Activated naive CD4-positive, alpha-beta T cell treated with anti-CD3 and anti-CD28 coated beads, Interleukin-2, amount 10 ng/mL, durations not matched to agents 7 days and 5 days (primary cell): ENCODE measurements at regions not wholly inside any gene's neighbourhood (a gene's known extent, or its start where the extent isn't known, plus 50 kb on each side); places are given as distances from the start of the nearest gene placed in this dataset.

ENCODE experiments used
- CTCF ChIA-PET: fragments of 350-600 bp; sonication (Branson Sonifier 250); formaldehyde crosslinking; loops from one replicate; lab custom pipeline; 2021; ENCODE audit warnings: antibody characterized with exemption; lab: Charles Lee
- DNase-seq: peaks from one replicate; pipeline ENCODE4 v3.0.0-alpha.2; 2020
- H3K27ac Mint-ChIP-seq: one replicate; pipeline ENCODE4 v1.8.0; 2021; ENCODE audit warnings: mild to moderate bottlenecking, moderate library complexity, mixed read lengths
- H3K27me3 Mint-ChIP-seq: one replicate; pipeline ENCODE4 v1.8.0; 2021; ENCODE audit warnings: mild to moderate bottlenecking, mixed read lengths
- H3K36me3 Mint-ChIP-seq: one replicate; pipeline ENCODE4 v1.8.0; 2021; ENCODE audit warnings: mixed read lengths
- H3K4me1 Mint-ChIP-seq: one replicate; pipeline ENCODE4 v1.8.0; 2021; ENCODE audit warnings: mixed read lengths
- H3K4me3 Mint-ChIP-seq: one replicate; pipeline ENCODE4 v1.8.0; 2021; ENCODE audit warnings: mild to moderate bottlenecking, moderate library complexity, mixed read lengths
- H3K9me3 Mint-ChIP-seq: one replicate; pipeline ENCODE4 v1.8.0; 2021; ENCODE audit warnings: mixed read lengths

- Mint-ChIP-seq H3K27ac (no peak overlapping the region), H3K4me3 (no peak overlapping the region), H3K9me3 (no peaks in the 10 kb centered on the region), H3K27me3 (no peaks in the 10 kb centered on the region), H3K36me3 (no peaks in the 10 kb centered on the region), H3K4me1 (no peaks in the 10 kb centered on the region)
- DNase-seq: no peak
- CTCF ChIA-PET: no interaction called here
These were observed 250.0 kb upstream of the PDZRN3 start for GRCh38 chr3:73874606-73875369.

- no peak for DNase-seq
- no peaks in the 10 kb centered on the region for H3K27me3 Mint-ChIP-seq
- no peak overlapping the region for H3K27ac Mint-ChIP-seq
- no peaks in the 10 kb centered on the region for H3K36me3 Mint-ChIP-seq
- CTCF ChIA-PET: no interaction called here
- H3K4me1 Mint-ChIP-seq: no peaks in the 10 kb centered on the region
- H3K9me3 Mint-ChIP-seq: no peaks in the 10 kb centered on the region
- no peak overlapping the region for H3K4me3 Mint-ChIP-seq
These were observed 249.4 kb upstream of the PDZRN3 start for GRCh38 chr3:73874161-73874560.

- no peak for DNase-seq
- no peaks in the 10 kb centered on the region for H3K27me3 Mint-ChIP-seq
- H3K4me3 Mint-ChIP-seq: no peak overlapping the region
- no peaks in the 10 kb centered on the region for H3K4me1 Mint-ChIP-seq
- no peaks in the 10 kb centered on the region for H3K36me3 Mint-ChIP-seq
- H3K9me3 Mint-ChIP-seq: no peaks in the 10 kb centered on the region
- H3K27ac Mint-ChIP-seq: no peak overlapping the region
- CTCF ChIA-PET: no interaction called here
These were observed 244.1 kb upstream of the PDZRN3 start for GRCh38 chr3:73868688-73869315.

DNA sequence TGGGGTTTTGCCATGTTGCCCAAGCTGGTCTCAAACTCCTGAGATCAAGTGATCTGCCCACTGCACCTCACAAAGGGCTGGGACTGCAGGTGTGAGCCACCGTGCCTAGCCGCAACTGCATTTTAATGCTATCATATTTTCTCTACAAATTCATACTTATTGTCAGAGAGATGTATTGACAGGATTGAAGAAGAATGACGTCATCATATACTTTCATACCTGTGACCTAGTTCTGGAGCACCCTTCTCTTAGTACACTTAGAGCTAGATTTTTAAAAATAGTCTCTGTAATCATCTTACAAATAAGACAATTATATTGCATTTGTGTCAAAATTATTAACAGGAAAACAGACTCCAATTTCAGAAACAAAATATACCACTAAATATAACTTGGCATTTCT lies 242.8 kb upstream of the PDZRN3 start:
- no peaks in the 10 kb centered on the region for H3K4me1 Mint-ChIP-seq
- no peaks in the 10 kb centered on the region for H3K36me3 Mint-ChIP-seq
- DNase-seq: no peak
- H3K9me3 Mint-ChIP-seq: no peaks in the 10 kb centered on the region
- CTCF ChIA-PET: no interaction called here
- H3K27me3 Mint-ChIP-seq: no peaks in the 10 kb centered on the region
- H3K27ac Mint-ChIP-seq: no peak overlapping the region
- no peak overlapping the region for H3K4me3 Mint-ChIP-seq

- H3K27me3 Mint-ChIP-seq: no peaks in the 10 kb centered on the region
- DNase-seq: no peak
- H3K4me1 Mint-ChIP-seq: no peaks in the 10 kb centered on the region
- CTCF ChIA-PET: no interaction called here
- H3K9me3 Mint-ChIP-seq: peaks cover 3% of the 10 kb centered on the region
- H3K27ac Mint-ChIP-seq: no peak overlapping the region
- no peaks in the 10 kb centered on the region for H3K36me3 Mint-ChIP-seq
- no peak overlapping the region for H3K4me3 Mint-ChIP-seq
These were observed 242.1 kb upstream of the PDZRN3 start for GRCh38 chr3:73866846-73867245.

- H3K9me3 Mint-ChIP-seq: peaks cover 7% of the 10 kb centered on the region
- no peak for DNase-seq
- no peaks in the 10 kb centered on the region for H3K4me1 Mint-ChIP-seq
- H3K4me3 Mint-ChIP-seq: no peak overlapping the region
- no peaks in the 10 kb centered on the region for H3K27me3 Mint-ChIP-seq
- CTCF ChIA-PET: no interaction called here
- no peaks in the 10 kb centered on the region for H3K36me3 Mint-ChIP-seq
- no peak overlapping the region for H3K27ac Mint-ChIP-seq
These were observed 238.9 kb upstream of the PDZRN3 start for GRCh38 chr3:73863546-73864079.

GRCh38 chr3:73855813-73856212 lies 231.1 kb upstream of the PDZRN3 start:
- Mint-ChIP-seq H3K27me3 (no peaks in the 10 kb centered on the region), H3K9me3 (no peaks in the 10 kb centered on the region), H3K27ac (no peak overlapping the region), H3K4me3 (no peak overlapping the region), H3K36me3 (no peaks in the 10 kb centered on the region), H3K4me1 (no peaks in the 10 kb centered on the region)
- no peak for DNase-seq
- CTCF ChIA-PET: no interaction called here

GRCh38 chr3:73848173-73848906 lies 223.6 kb upstream of the PDZRN3 start:
- H3K36me3 Mint-ChIP-seq: no peaks in the 10 kb centered on the region
- H3K4me3 Mint-ChIP-seq: no peak overlapping the region
- H3K9me3 Mint-ChIP-seq: peaks cover 6% of the 10 kb centered on the region
- H3K27ac Mint-ChIP-seq: no peak overlapping the region
- no peaks in the 10 kb centered on the region for H3K27me3 Mint-ChIP-seq
- no peaks in the 10 kb centered on the region for H3K4me1 Mint-ChIP-seq
- CTCF ChIA-PET: interaction anchor here (0.8 kb wide), 1 partner anchor 340 kb away, joined by 3 read pairs; no protein-coding TSS in a partner anchor
- no peak for DNase-seq

DNA sequence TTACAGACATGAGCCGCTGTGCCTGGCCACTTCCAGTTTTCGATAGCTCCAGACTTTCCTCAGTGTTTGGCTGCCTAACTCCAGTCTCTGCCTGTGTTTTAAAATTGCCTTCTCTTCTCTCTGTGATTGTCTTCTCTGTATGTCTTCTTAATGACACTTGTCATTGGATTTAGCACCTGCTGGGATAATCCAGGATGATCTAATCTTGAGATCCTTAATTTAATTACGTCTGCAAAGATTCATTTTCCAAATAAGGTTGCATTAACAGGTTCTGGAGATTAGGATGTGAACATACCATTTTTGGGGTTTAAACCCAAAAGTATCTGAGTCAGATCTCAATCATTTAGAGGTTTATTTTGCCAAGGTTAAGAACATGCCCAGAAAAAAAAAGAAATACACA lies 222.2 kb upstream of the PDZRN3 start:
- Mint-ChIP-seq H3K4me1 (no peaks in the 10 kb centered on the region), H3K4me3 (no peak overlapping the region), H3K36me3 (no peaks in the 10 kb centered on the region), H3K9me3 (peaks cover 6% of the 10 kb centered on the region), H3K27me3 (no peaks in the 10 kb centered on the region), H3K27ac (no peak overlapping the region)
- CTCF ChIA-PET: no interaction called here
- no peak for DNase-seq

DNA sequence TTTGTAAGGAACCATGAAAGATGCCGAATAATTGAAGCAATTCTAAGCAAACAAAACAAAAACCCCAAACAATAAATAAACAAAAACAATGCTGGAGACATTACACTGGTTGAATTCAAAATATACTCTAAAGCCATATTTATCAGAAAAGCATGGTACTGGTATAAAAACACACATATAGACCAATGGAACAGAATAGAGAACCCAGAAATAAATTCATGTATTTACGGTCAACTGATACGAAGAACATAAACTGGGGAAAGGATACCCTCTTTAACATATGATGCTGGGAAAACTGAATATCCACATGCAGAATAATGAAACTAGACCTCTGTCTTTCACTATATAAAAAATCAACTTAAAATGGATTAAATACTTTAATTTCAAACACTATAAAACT lies 214.3 kb upstream of the PDZRN3 start:
- Mint-ChIP-seq H3K27me3 (no peaks in the 10 kb centered on the region), H3K27ac (no peak overlapping the region), H3K9me3 (peaks cover 6% of the 10 kb centered on the region), H3K4me1 (no peaks in the 10 kb centered on the region), H3K4me3 (no peak overlapping the region), H3K36me3 (no peaks in the 10 kb centered on the region)
- CTCF ChIA-PET: no interaction called here
- no peak for DNase-seq

- CTCF ChIA-PET: no interaction called here
- Mint-ChIP-seq H3K4me3 (no peak overlapping the region), H3K36me3 (no peaks in the 10 kb centered on the region), H3K27ac (no peak overlapping the region), H3K27me3 (no peaks in the 10 kb centered on the region), H3K9me3 (peaks cover 6% of the 10 kb centered on the region), H3K4me1 (no peaks in the 10 kb centered on the region)
- no peak for DNase-seq
These were observed 211.2 kb upstream of the PDZRN3 start for GRCh38 chr3:73835945-73836344.

- peaks cover 4% of the 10 kb centered on the region for H3K9me3 Mint-ChIP-seq
- no peak overlapping the region for H3K4me3 Mint-ChIP-seq
- no peaks in the 10 kb centered on the region for H3K36me3 Mint-ChIP-seq
- H3K27me3 Mint-ChIP-seq: no peaks in the 10 kb centered on the region
- no peaks in the 10 kb centered on the region for H3K4me1 Mint-ChIP-seq
- H3K27ac Mint-ChIP-seq: no peak overlapping the region
- CTCF ChIA-PET: no interaction called here
- no peak for DNase-seq
These were observed 207.7 kb upstream of the PDZRN3 start for GRCh38 chr3:73832426-73832825.

DNA sequence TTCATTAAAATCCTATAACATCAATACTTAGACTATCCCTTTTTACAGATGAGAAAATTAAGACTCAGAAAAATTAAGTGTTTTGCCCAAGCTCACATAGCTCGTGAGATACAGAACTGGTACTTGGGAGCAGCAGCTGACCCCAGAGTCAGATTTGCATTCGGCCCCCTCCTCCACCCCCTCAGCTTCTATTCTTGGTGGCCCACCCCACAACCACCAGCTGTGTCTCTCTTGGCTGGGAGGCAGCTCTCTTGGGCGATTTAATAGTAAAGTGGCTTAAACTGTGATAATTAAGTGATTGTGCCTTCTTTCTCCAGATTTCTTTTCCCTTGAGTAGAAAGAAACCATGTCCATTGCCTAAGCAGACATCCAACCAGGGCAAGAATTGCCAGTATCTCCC lies 203.6 kb upstream of the PDZRN3 start:
- no peak for DNase-seq

GRCh38 chr3:73827725-73828211 lies 203.0 kb upstream of the PDZRN3 start:
- no peaks in the 10 kb centered on the region for H3K27me3 Mint-ChIP-seq
- no peaks in the 10 kb centered on the region for H3K36me3 Mint-ChIP-seq
- H3K4me1 Mint-ChIP-seq: no peaks in the 10 kb centered on the region
- no peak for DNase-seq
- H3K27ac Mint-ChIP-seq: no peak overlapping the region
- peaks cover 2% of the 10 kb centered on the region for H3K9me3 Mint-ChIP-seq
- no peak overlapping the region for H3K4me3 Mint-ChIP-seq
- CTCF ChIA-PET: no interaction called here

More for the DNA sequence above, 203.6 kb upstream of the PDZRN3 start:
- Mint-ChIP-seq H3K36me3 (no peaks in the 10 kb centered on the region), H3K4me3 (no peak overlapping the region), H3K4me1 (no peaks in the 10 kb centered on the region), H3K9me3 (no peaks in the 10 kb centered on the region), H3K27ac (no peak overlapping the region), H3K27me3 (no peaks in the 10 kb centered on the region)
- CTCF ChIA-PET: no interaction called here
